Type B pancreatic cell (in vitro differentiated cells): ENCODE measurements at regions not wholly inside any gene's neighbourhood (a gene's known extent, or its start where the extent isn't known, plus 50 kb on each side); places are given as distances from the start of the nearest gene placed in this dataset.
"Not testable (repeated sequence)": the region's sequence is repeated elsewhere in the genome, so short reads cannot be mapped to it uniquely, and the experiment has no call there.

Source experiments
- DNase-seq: peaks from one replicate; pipeline ENCODE4 v3.0.0; 2021; ENCODE audit warnings: mixed read lengths; ENCODE audit not compliant: unreplicated experiment; ENCODE audit errors: extremely low spot score
- H3K27ac Mint-ChIP-seq: 2 replicates; pipeline ENCODE4 v1.8.0; 2021; ENCODE audit warnings: mild to moderate bottlenecking, mixed read lengths
- H3K27me3 Mint-ChIP-seq: 2 replicates; pipeline ENCODE4 v1.8.0; 2021; ENCODE audit warnings: mixed read lengths
- H3K36me3 Mint-ChIP-seq: 2 replicates; pipeline ENCODE4 v1.8.0; 2021; ENCODE audit warnings: mixed read lengths
- H3K4me1 Mint-ChIP-seq: one replicate; pipeline ENCODE4 v1.8.0; 2021; ENCODE audit warnings: mixed read lengths; ENCODE audit not compliant: unreplicated experiment
- H3K4me3 Mint-ChIP-seq: 2 replicates; pipeline ENCODE4 v1.8.0; 2021; ENCODE audit warnings: mild to moderate bottlenecking, mixed read lengths
- H3K9me3 Mint-ChIP-seq: 2 replicates; pipeline ENCODE4 v1.8.0; 2021; ENCODE audit warnings: mixed read lengths
- CTCF ChIP-seq: fragments of 200-600 bp; sonication (generic); conservative IDR thresholded peaks from 2 replicates; pipeline ENCODE4 v1.5.0; 2021; ENCODE audit warnings: antibody characterized with exemption, mild to moderate bottlenecking

- DNase-seq = no peak
- no peaks in the 10 kb centered on the region for H3K36me3 Mint-ChIP-seq
- TF ChIP-seq CTCF = no peak
- no peaks in the 10 kb centered on the region for H3K9me3 Mint-ChIP-seq
- no peaks in the 10 kb centered on the region for H3K27me3 Mint-ChIP-seq
- no peaks in the 10 kb centered on the region for H3K4me1 Mint-ChIP-seq
- H3K27ac Mint-ChIP-seq = no peak overlapping the region
- H3K4me3 Mint-ChIP-seq = no peak overlapping the region
Observed at GRCh38 chr16:35602116-35602515, 2142.7 kb downstream of the TP53TG3F start.

- H3K4me3 Mint-ChIP-seq, H3K36me3 Mint-ChIP-seq, DNase-seq, H3K4me1 Mint-ChIP-seq, H3K9me3 Mint-ChIP-seq, H3K27ac Mint-ChIP-seq, H3K27me3 Mint-ChIP-seq: not testable (repeated sequence)
Observed at GRCh38 chr16:35603371-35603770, 2144.0 kb downstream of the TP53TG3F start.

- no peaks in the 10 kb centered on the region for H3K27me3 Mint-ChIP-seq
- TF ChIP-seq CTCF = no peak
- no peaks in the 10 kb centered on the region for H3K36me3 Mint-ChIP-seq
- no peak for DNase-seq
- H3K9me3 Mint-ChIP-seq = no peaks in the 10 kb centered on the region
- H3K4me1 Mint-ChIP-seq = no peaks in the 10 kb centered on the region
- H3K4me3 Mint-ChIP-seq = no peak overlapping the region
- no peak overlapping the region for H3K27ac Mint-ChIP-seq
Observed at GRCh38 chr16:35605921-35606320, 2146.5 kb downstream of the TP53TG3F start.

GRCh38 chr16:35614883-35615282 is 2155.5 kb downstream of the TP53TG3F start:
- DNase-seq, H3K9me3 Mint-ChIP-seq: not testable (repeated sequence)

GRCh38 chr16:35619176-35619575 is 2159.8 kb downstream of the TP53TG3F start:
- H3K27ac Mint-ChIP-seq, DNase-seq, H3K27me3 Mint-ChIP-seq, H3K9me3 Mint-ChIP-seq, H3K4me1 Mint-ChIP-seq, H3K36me3 Mint-ChIP-seq, H3K4me3 Mint-ChIP-seq: not testable (repeated sequence)

More at GRCh38 chr16:35614883-35615282, 2155.5 kb downstream of the TP53TG3F start:
- not testable (repeated sequence) for H3K4me3 Mint-ChIP-seq, H3K4me1 Mint-ChIP-seq, H3K27ac Mint-ChIP-seq, H3K36me3 Mint-ChIP-seq, H3K27me3 Mint-ChIP-seq

- no peak for TF ChIP-seq CTCF
- no peaks in the 10 kb centered on the region for H3K36me3 Mint-ChIP-seq
- H3K4me1 Mint-ChIP-seq = no peaks in the 10 kb centered on the region
- no peak overlapping the region for H3K4me3 Mint-ChIP-seq
- no peaks in the 10 kb centered on the region for H3K27me3 Mint-ChIP-seq
- H3K27ac Mint-ChIP-seq = no peak overlapping the region
- no peaks in the 10 kb centered on the region for H3K9me3 Mint-ChIP-seq
- DNase-seq = no peak
Observed at GRCh38 chr16:35626041-35626440, 2166.6 kb downstream of the TP53TG3F start.

GRCh38 chr16:35628976-35629375 is 2169.6 kb downstream of the TP53TG3F start:
- Mint-ChIP-seq H3K27me3 (no peaks in the 10 kb centered on the region), H3K27ac (no peak overlapping the region), H3K4me3 (no peak overlapping the region), H3K9me3 (no peaks in the 10 kb centered on the region), H3K4me1 (no peaks in the 10 kb centered on the region), H3K36me3 (no peaks in the 10 kb centered on the region)
- TF ChIP-seq CTCF = no peak
- no peak for DNase-seq
